GM19463 (cell line): ENCODE measurements at regions not wholly inside any gene's neighbourhood (a gene's known extent, or its start where the extent isn't known, plus 50 kb on each side); places are given as distances from the start of the nearest gene placed in this dataset.
A peak's percentile ranks its signal among the peaks of the same experiment; 100 is the strongest.

ENCODE experiments used
- ATAC-seq: cut with Tn5 transposase; IDR thresholded peaks from one replicate; pipeline ENCODE4 v1.9.1; 2021; ENCODE audit warnings: mild to moderate bottlenecking, moderate library complexity; ENCODE audit not compliant: unreplicated experiment

- ATAC-seq, result no peak
Observed at GRCh38 chr9:20054734-20055133, 265.9 kb upstream of the SLC24A2 start.

GRCh38 chr9:20048985-20049384, 260.1 kb upstream of the SLC24A2 start:
- no peak for ATAC-seq

GRCh38 chr9:20048437-20048836, 259.6 kb upstream of the SLC24A2 start:
- no peak for ATAC-seq

- ATAC-seq, result no peak
Observed at GRCh38 chr9:20044686-20045085, 255.8 kb upstream of the SLC24A2 start.

GRCh38 chr9:20043461-20043860, 254.6 kb upstream of the SLC24A2 start:
- ATAC-seq, result peak; percentile 39

GRCh38 chr9:20043035-20043434, 254.2 kb upstream of the SLC24A2 start:
- peak; percentile 71 for ATAC-seq

- no peak for ATAC-seq
Observed at GRCh38 chr9:20042128-20042711, 253.4 kb upstream of the SLC24A2 start.

GRCh38 chr9:20041697-20042081, 252.9 kb upstream of the SLC24A2 start:
- no peak for ATAC-seq

- ATAC-seq, result no peak
Observed at GRCh38 chr9:20040991-20041696, 252.3 kb upstream of the SLC24A2 start.

- no peak for ATAC-seq
Observed at GRCh38 chr9:20037699-20038098, 248.9 kb upstream of the SLC24A2 start.

GRCh38 chr9:20033511-20033910, 244.7 kb upstream of the SLC24A2 start:
- ATAC-seq, result no peak

- ATAC-seq, result no peak
Observed at GRCh38 chr9:20032413-20033006, 243.7 kb upstream of the SLC24A2 start.

- no peak for ATAC-seq
Observed at GRCh38 chr9:20031836-20032235, 243.0 kb upstream of the SLC24A2 start.

- no peak for ATAC-seq
Observed at GRCh38 chr9:20030671-20031070, 241.8 kb upstream of the SLC24A2 start.

GRCh38 chr9:20030221-20030620, 241.4 kb upstream of the SLC24A2 start:
- ATAC-seq, result no peak

- no peak for ATAC-seq
Observed at GRCh38 chr9:20028849-20029231, 240.0 kb upstream of the SLC24A2 start.

- no peak for ATAC-seq
Observed at GRCh38 chr9:20028192-20028848, 239.5 kb upstream of the SLC24A2 start.

- ATAC-seq, result no peak
Observed at GRCh38 chr9:20023961-20024571, 235.2 kb upstream of the SLC24A2 start.

- peak; percentile 42 for ATAC-seq
Observed at GRCh38 chr9:20023210-20023905, 234.5 kb upstream of the SLC24A2 start.

- ATAC-seq, result no peak
Observed at GRCh38 chr9:20022410-20022809, 233.6 kb upstream of the SLC24A2 start.

GRCh38 chr9:20016611-20017010, 227.8 kb upstream of the SLC24A2 start:
- ATAC-seq, result no peak
